IMR-90 (cell line): ENCODE measurements at regions not wholly inside any gene's neighbourhood (a gene's known extent, or its start where the extent isn't known, plus 50 kb on each side); places are given as distances from the start of the nearest gene placed in this dataset.

Experiments
- ATAC-seq: fragments of 200-7000 bp; cut with Tn5 transposase; 2 replicates; pipeline ENCODE4 v1.9.1; 2020; ENCODE audit warnings: low read depth, mild to moderate bottlenecking, moderate library complexity
- BruUV-seq: library from RNA; stranded (reverse); fragments of 400-500 nt; replicated peaks from 2 replicates; lab custom pipeline; 2021; lab: Mats Ljungman, UMichigan
- CTCF ChIA-PET: fragments of 300-600 bp; formaldehyde crosslinking; extraction: SDS; loops from one replicate; lab custom pipeline; 2021; ENCODE audit warnings: antibody characterized with exemption; lab: Yijun Ruan, JAX
- POLR2A ChIA-PET: fragments of 300-600 bp; sonication (Branson Sonifier 250); formaldehyde crosslinking; loops from one replicate; lab custom pipeline; 2022; ENCODE audit warnings: antibody characterized with exemption; ENCODE audit not compliant: unreplicated experiment; lab: Charles Lee
- DNase-seq: peaks from one replicate; pipeline ENCODE4 v3.0.0; 2013
- H2AFZ ChIP-seq: replicated peaks from 2 replicates; pipeline ENCODE3; 2013; ENCODE audit warnings: low read length, mild to moderate bottlenecking; ENCODE audit not compliant: poor library complexity
- H2AK5ac ChIP-seq: 2 replicates; pipeline ENCODE4 v1.6.1; 2013; ENCODE audit warnings: low read depth, low read length, inconsistent platforms
- H2AK9ac ChIP-seq: replicated peaks from 2 replicates; pipeline ENCODE3; 2013; ENCODE audit warnings: mild to moderate bottlenecking, low read depth, low read length, moderate library complexity; ENCODE audit not compliant: poor library complexity
- H2BK120ac ChIP-seq: 2 replicates; pipeline ENCODE4 v1.6.1; 2013; ENCODE audit warnings: low read depth, low read length, inconsistent platforms
- H2BK15ac ChIP-seq: 3 replicates; pipeline ENCODE4 v1.6.1; 2013; ENCODE audit warnings: low read depth, low read length, inconsistent platforms
- H2BK20ac ChIP-seq: 2 replicates; pipeline ENCODE4 v1.6.1; 2013; ENCODE audit warnings: low read depth, mild to moderate bottlenecking, inconsistent platforms, low read length, moderate library complexity
- H2BK5ac ChIP-seq: 2 replicates; pipeline ENCODE4 v1.6.1; 2013; ENCODE audit warnings: mild to moderate bottlenecking, low read depth, low read length, inconsistent platforms; ENCODE audit not compliant: poor library complexity, severe bottlenecking
- H3K14ac ChIP-seq: replicated peaks from 2 replicates; pipeline ENCODE4 v1.6.1; 2013; ENCODE audit warnings: low read depth, low read length, inconsistent platforms
- H3K18ac ChIP-seq: 2 replicates; pipeline ENCODE4 v1.6.1; 2013; ENCODE audit warnings: low read depth, low read length, control low read depth
- H3K23ac ChIP-seq: 2 replicates; pipeline ENCODE4 v1.6.1; 2013; ENCODE audit warnings: low read depth, low read length, inconsistent platforms
- H3K27ac ChIP-seq: 2 replicates; pipeline ENCODE4 v1.5.1; 2013; ENCODE audit warnings: mild to moderate bottlenecking, control low read depth, low read length; ENCODE audit not compliant: insufficient read depth
- H3K27me3 ChIP-seq: 2 replicates; pipeline ENCODE4 v1.6.1; 2013; ENCODE audit warnings: low read length; ENCODE audit not compliant: control insufficient read depth, insufficient read depth
- H3K36me3 ChIP-seq: 2 replicates; pipeline ENCODE4 v1.6.1; 2013; ENCODE audit warnings: low read length, mixed read lengths; ENCODE audit not compliant: control insufficient read depth, insufficient read depth
- H3K4ac ChIP-seq: 2 replicates; pipeline ENCODE4 v1.6.1; 2013; ENCODE audit warnings: low read depth, low read length, inconsistent platforms
- H3K4me1 ChIP-seq: 2 replicates; pipeline ENCODE4 v1.6.1; 2013; ENCODE audit warnings: low read length, mixed read lengths; ENCODE audit not compliant: control insufficient read depth, insufficient read depth
- H3K4me2 ChIP-seq: 2 replicates; pipeline ENCODE4 v1.6.1; 2013; ENCODE audit warnings: low read depth, mild to moderate bottlenecking, control low read depth, low read length, moderate library complexity
- H3K4me3 ChIP-seq: 2 replicates; pipeline ENCODE4 v1.5.1; 2013; ENCODE audit warnings: low read depth, mild to moderate bottlenecking, control low read depth, low read length, moderate library complexity; ENCODE audit not compliant: insufficient read depth
- H3K56ac ChIP-seq: 2 replicates; pipeline ENCODE4 v1.6.1; 2013; ENCODE audit warnings: low read length, inconsistent platforms; ENCODE audit not compliant: insufficient read depth; ENCODE audit errors: extremely low read depth
- H3K79me1 ChIP-seq, 2 experiments: 2 replicates each; pipeline ENCODE4 v1.6.1; 2013; ENCODE audit warnings: low read length in 2 of 2, inconsistent platforms in 1 of 2, low read depth in 1 of 2
- H3K9ac ChIP-seq: 2 replicates; pipeline ENCODE4 v1.6.1; 2013; ENCODE audit warnings: low read depth, low read length, control low read depth
- H3K9me1 ChIP-seq: 2 replicates; pipeline ENCODE4 v1.6.1; 2013; ENCODE audit warnings: low read length, inconsistent platforms; ENCODE audit not compliant: insufficient read depth
- H3K9me3 ChIP-seq: 2 replicates; pipeline ENCODE4 v1.6.1; 2013; ENCODE audit warnings: low read length; ENCODE audit not compliant: control insufficient read depth, insufficient read depth
- H4K20me1 ChIP-seq: 2 replicates; pipeline ENCODE4 v1.6.1; 2013; ENCODE audit warnings: low read length, inconsistent platforms; ENCODE audit not compliant: insufficient read depth
- H4K5ac ChIP-seq: 2 replicates; pipeline ENCODE4 v1.6.1; 2013; ENCODE audit warnings: mild to moderate bottlenecking, low read depth, low read length, control low read depth
- H4K8ac ChIP-seq, 2 experiments: 2 replicates each; pipeline ENCODE4 v1.6.1; 2013; ENCODE audit warnings: low read depth in 2 of 2, low read length in 2 of 2, control low read depth in 1 of 2, inconsistent platforms in 1 of 2
- H4K91ac ChIP-seq: 2 replicates; pipeline ENCODE4 v1.6.1; 2013; ENCODE audit warnings: low read depth, low read length, inconsistent platforms; ENCODE audit not compliant: insufficient read depth
- CEBPB ChIP-seq: IDR thresholded peaks from 2 replicates; pipeline ENCODE4 v1.6.1; 2012; ENCODE audit warnings: low read depth, low read length, improper control_type of control experiment
- CHD1 ChIP-seq: IDR thresholded peaks from 2 replicates; pipeline ENCODE4 v1.6.1; 2012; ENCODE audit warnings: low read depth, low read length, improper control_type of control experiment
- MAFK ChIP-seq: IDR thresholded peaks from 2 replicates; pipeline ENCODE4 v1.6.1; 2012; ENCODE audit warnings: low read depth, low read length, improper control_type of control experiment
- POLR2A ChIP-seq: IDR thresholded peaks from 2 replicates; pipeline ENCODE4 v1.6.1; 2012; ENCODE audit warnings: mild to moderate bottlenecking, low read depth, low read length
- RAD21 ChIP-seq: IDR thresholded peaks from 2 replicates; pipeline ENCODE4 v1.6.1; 2012; ENCODE audit warnings: low read length, improper control_type of control experiment
- SMC3 ChIP-seq: fragments of 150-350 bp; IDR thresholded peaks from 2 replicates; pipeline ENCODE4 v1.6.1; 2016; ENCODE audit warnings: low read depth, mild to moderate bottlenecking, antibody characterized with exemption, low read length, moderate library complexity
- WGBS, 2 experiments: methylation state at CpG; one replicate each; pipeline versions ENCODE4 v1.1.5 to v1.1.7; 2013; ENCODE audit warnings: missing lambda C conversion rate in 2 of 2; ENCODE audit not compliant: insufficient read length in 1 of 2; ENCODE audit errors: extremely low coverage in 2 of 2; 5-methylcytosine and 5-hydroxymethylcytosine counted together
- dilution Hi-C: fragments of 300-500 bp; cut with HindIII; formaldehyde crosslinking; loops from one replicate; pipeline ENCODE4 v1.14.3; 2018; ENCODE audit warnings: low sequenced_read_pairs; ENCODE audit not compliant: unreplicated experiment
- in situ Hi-C: fragments of 300-500 bp; cut with MboI; formaldehyde crosslinking; loops from 3 replicates; pipeline ENCODE4 v1.14.3; 2019; ENCODE audit warnings: low sequenced_read_pairs, inconsistent platforms, mixed read lengths
- intact Hi-C: fragments of 100-400 bp; cut with micrococcal nuclease; formaldehyde crosslinking; loops from 2 replicates; pipeline ENCODE4 v1.10.0; 2022

- Histone ChIP-seq H3K4ac (no peak overlapping the region), H3K9me3 (no peaks in the 10 kb centered on the region), H2AFZ (no peak overlapping the region), H2BK5ac (no peak overlapping the region), H4K5ac (no peak overlapping the region), H3K4me3 (no peak overlapping the region), H3K79me1 (no peaks in the 10 kb centered on the region), H3K23ac (no peak overlapping the region), H4K91ac (no peak overlapping the region), H3K4me2 (no peak overlapping the region), H3K56ac (no peak overlapping the region), H2BK15ac (no peak overlapping the region), H2AK9ac (no peak overlapping the region), H3K18ac (no peak overlapping the region), H3K27ac (no peak overlapping the region), H2AK5ac (no peak overlapping the region), H3K9me1 (no peaks in the 10 kb centered on the region), H4K8ac (no peak overlapping the region), H3K36me3 (no peaks in the 10 kb centered on the region), H2BK20ac (no peak overlapping the region), H3K9ac (no peak overlapping the region), H3K27me3 (no peaks in the 10 kb centered on the region), H4K20me1 (no peaks in the 10 kb centered on the region), H3K4me1 (peaks cover 2% of the 10 kb centered on the region), H3K14ac (no peak overlapping the region), H2BK120ac (no peak overlapping the region)
- intact Hi-C loops (loop anchor here (5.0 kb wide), 1 partner anchor 211 kb away; no protein-coding TSS in a partner anchor), in situ Hi-C loops (no loop called here), dilution Hi-C loops (no loop called here)
- ATAC-seq (no peak), DNase-seq (no peak)
- BruUV-seq = no TSS peak
- POLR2A ChIA-PET = no interaction called here
- WGBS, 2 experiments = no CpG with 5 or more reads among the region's 4 CpGs
- CTCF ChIA-PET = interaction anchor here (0.6 to 0.7 kb wide), 2 partner anchors 13 to 1866 kb away, joined by 4 read pairs; no protein-coding TSS in a partner anchor
- TF ChIP-seq CEBPB = no peak
- no peak for TF ChIP-seq RAD21
- no peak for TF ChIP-seq SMC3
- TF ChIP-seq MAFK = no peak
- TF ChIP-seq CHD1 = no peak
- TF ChIP-seq POLR2A = no peak
Measured at GRCh38 chr1:220991506-220991905, 112.3 kb downstream of the HLX start.
